ENCODE measurements at regions not wholly inside any gene's neighbourhood (a gene's known extent, or its start where the extent isn't known, plus 50 kb on each side); places are given as distances from the start of the nearest gene placed in this dataset.
"Not testable (repeated sequence)": the region's sequence is repeated elsewhere in the genome, so short reads cannot be mapped to it uniquely, and the experiment has no call there.

GRCh38 chr18:42381236-42381635, 426.2 kb downstream of the PIK3C3 start:
- DNase-seq (ENCODE audit: low spot score); H3K23ac ChIP-seq (ENCODE audit: low read depth, low read length, poor library complexity); H3K4ac ChIP-seq (ENCODE audit: low read length); H2BK120ac ChIP-seq (ENCODE audit: low read depth, low read length); H3K9me3 ChIP-seq (replicated peaks in 1 of 2; ENCODE audit: control insufficient read depth in 2 of 2, insufficient read depth in 1 of 2, low read depth in 1 of 2, low read length in 2 of 2); H3K4me1 ChIP-seq (ENCODE audit: control insufficient read depth in 2 of 2, insufficient read depth in 1 of 2, low read depth in 1 of 2, low read length in 2 of 2); H2AK5ac ChIP-seq (ENCODE audit: low read depth, low read length); H2BK5ac ChIP-seq (ENCODE audit: low read length); H3K79me1 ChIP-seq (ENCODE audit: low read depth, low read length); H3K18ac ChIP-seq (ENCODE audit: low read length); H4K8ac ChIP-seq (ENCODE audit: low read depth, low read length); H2BK15ac ChIP-seq (ENCODE audit: low read length); H3K9ac ChIP-seq (ENCODE audit: low read depth, low read length, poor library complexity); H3K14ac ChIP-seq (ENCODE audit: low read length); H2BK12ac ChIP-seq (ENCODE audit: low read length); H3K27ac ChIP-seq (replicated peaks; ENCODE audit: low read length); H3K4me2 ChIP-seq (ENCODE audit: insufficient read depth, low read length, poor library complexity, severe bottlenecking); H4K91ac ChIP-seq (ENCODE audit: low read depth, low read length, poor library complexity); H3K36me3 ChIP-seq (replicated peaks in 1 of 2; ENCODE audit: control insufficient read depth in 2 of 2, insufficient read depth in 2 of 2, low read length in 2 of 2); H3K4me3 ChIP-seq (ENCODE audit: low read length in 2 of 2); H3K27me3 ChIP-seq (ENCODE audit: control insufficient read depth in 3 of 3, insufficient read depth in 3 of 3, low read depth in 1 of 3, low read length in 3 of 3): not testable (repeated sequence)
- WGBS, 2 donors (ENCODE audit: extremely low coverage in 2 of 2, insufficient read length in 2 of 2, insufficient replicate concordance in 1 of 2) = no CpG with 5 or more reads among the region's 8 CpGs
- peak overlapping the region; percentile 10 for H2AFZ ChIP-seq (ENCODE audit: low read length)

DNA sequence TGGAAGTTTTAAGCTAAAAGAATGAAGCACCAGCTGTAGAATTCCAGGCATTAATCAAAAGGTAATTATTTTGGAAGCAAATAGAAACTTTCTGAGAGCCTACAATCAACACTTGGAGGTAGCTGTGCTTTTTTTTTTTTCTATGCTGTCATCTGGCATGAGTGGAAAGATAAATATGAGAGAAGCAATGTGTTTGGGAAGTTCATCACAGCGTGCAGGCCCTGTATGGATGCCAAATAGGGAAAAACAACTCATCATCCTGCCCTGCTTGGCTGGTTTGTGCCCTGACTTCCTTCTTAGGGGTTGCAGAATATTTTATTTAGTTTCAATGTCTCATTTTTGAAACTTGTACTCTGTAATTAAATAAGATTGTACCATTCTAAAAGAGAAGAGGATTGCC, 437.4 kb downstream of the PIK3C3 start:
- no CpG with 5 or more reads among the region's 1 CpG for WGBS, 2 donors (ENCODE audit: extremely low coverage in 2 of 2, insufficient read length in 2 of 2, insufficient replicate concordance in 1 of 2)
- no peak overlapping the region for H3K14ac ChIP-seq (ENCODE audit: low read length)
- no peak overlapping the region for H3K4me3 ChIP-seq (ENCODE audit: low read length in 2 of 2)
- H2AFZ ChIP-seq (ENCODE audit: low read length) = no peak overlapping the region
- H2BK5ac ChIP-seq (ENCODE audit: low read length) = no peak overlapping the region
- H4K8ac ChIP-seq (ENCODE audit: low read depth, low read length) = no peak overlapping the region
- H3K9me3 ChIP-seq (replicated peaks in 1 of 2; ENCODE audit: control insufficient read depth in 2 of 2, insufficient read depth in 1 of 2, low read depth in 1 of 2, low read length in 2 of 2) = no peaks in the 10 kb centered on the region
- no peak overlapping the region for H3K23ac ChIP-seq (ENCODE audit: low read depth, low read length, poor library complexity)
- no peaks in the 10 kb centered on the region for H3K79me1 ChIP-seq (ENCODE audit: low read depth, low read length)
- no peak overlapping the region for H2AK5ac ChIP-seq (ENCODE audit: low read depth, low read length)
- H2BK120ac ChIP-seq (ENCODE audit: low read depth, low read length) = no peak overlapping the region
- no peaks in the 10 kb centered on the region for H3K4me1 ChIP-seq (ENCODE audit: control insufficient read depth in 2 of 2, insufficient read depth in 1 of 2, low read depth in 1 of 2, low read length in 2 of 2)
- H3K27me3 ChIP-seq (ENCODE audit: control insufficient read depth in 3 of 3, insufficient read depth in 3 of 3, low read depth in 1 of 3, low read length in 3 of 3) = no peaks in the 10 kb centered on the region
- no peak overlapping the region for H3K4me2 ChIP-seq (ENCODE audit: insufficient read depth, low read length, poor library complexity, severe bottlenecking)
- H2BK12ac ChIP-seq (ENCODE audit: low read length) = no peak overlapping the region
- no peaks in the 10 kb centered on the region for H3K36me3 ChIP-seq (replicated peaks in 1 of 2; ENCODE audit: control insufficient read depth in 2 of 2, insufficient read depth in 2 of 2, low read length in 2 of 2)
- no peak overlapping the region for H3K27ac ChIP-seq (replicated peaks; ENCODE audit: low read length)
- no peak overlapping the region for H3K4ac ChIP-seq (ENCODE audit: low read length)
- no peak for DNase-seq (ENCODE audit: low spot score)
- H2BK15ac ChIP-seq (ENCODE audit: low read length) = no peak overlapping the region
- no peak overlapping the region for H3K9ac ChIP-seq (ENCODE audit: low read depth, low read length, poor library complexity)
- H4K91ac ChIP-seq (ENCODE audit: low read depth, low read length, poor library complexity) = no peak overlapping the region
- H3K18ac ChIP-seq (ENCODE audit: low read length) = no peak overlapping the region

GRCh38 chr18:42392926-42393325, 437.9 kb downstream of the PIK3C3 start:
- Histone ChIP-seq H4K8ac (ENCODE audit: low read depth, low read length) (no peak overlapping the region), H2BK12ac (ENCODE audit: low read length) (no peak overlapping the region), H3K4me3 (ENCODE audit: low read length in 2 of 2) (no peak overlapping the region), H3K23ac (ENCODE audit: low read depth, low read length, poor library complexity) (no peak overlapping the region), H4K91ac (ENCODE audit: low read depth, low read length, poor library complexity) (no peak overlapping the region), H3K14ac (ENCODE audit: low read length) (no peak overlapping the region), H3K27ac (replicated peaks; ENCODE audit: low read length) (no peak overlapping the region), H3K79me1 (ENCODE audit: low read depth, low read length) (no peaks in the 10 kb centered on the region), H3K9me3 (replicated peaks in 1 of 2; ENCODE audit: control insufficient read depth in 2 of 2, insufficient read depth in 1 of 2, low read depth in 1 of 2, low read length in 2 of 2) (no peaks in the 10 kb centered on the region), H3K27me3 (ENCODE audit: control insufficient read depth in 3 of 3, insufficient read depth in 3 of 3, low read depth in 1 of 3, low read length in 3 of 3) (no peaks in the 10 kb centered on the region), H3K36me3 (replicated peaks in 1 of 2; ENCODE audit: control insufficient read depth in 2 of 2, insufficient read depth in 2 of 2, low read length in 2 of 2) (no peaks in the 10 kb centered on the region), H3K9ac (ENCODE audit: low read depth, low read length, poor library complexity) (no peak overlapping the region), H2BK5ac (ENCODE audit: low read length) (no peak overlapping the region), H3K18ac (ENCODE audit: low read length) (no peak overlapping the region), H2AK5ac (ENCODE audit: low read depth, low read length) (no peak overlapping the region), H3K4me2 (ENCODE audit: insufficient read depth, low read length, poor library complexity, severe bottlenecking) (no peak overlapping the region), H3K4me1 (ENCODE audit: control insufficient read depth in 2 of 2, insufficient read depth in 1 of 2, low read depth in 1 of 2, low read length in 2 of 2) (no peaks in the 10 kb centered on the region), H3K4ac (ENCODE audit: low read length) (no peak overlapping the region), H2BK120ac (ENCODE audit: low read depth, low read length) (no peak overlapping the region), H2BK15ac (ENCODE audit: low read length) (no peak overlapping the region), H2AFZ (ENCODE audit: low read length) (no peak overlapping the region)
- DNase-seq (ENCODE audit: low spot score) = no peak
- no CpG with 5 or more reads among the region's 3 CpGs for WGBS, 2 donors (ENCODE audit: extremely low coverage in 2 of 2, insufficient read length in 2 of 2, insufficient replicate concordance in 1 of 2)

DNA sequence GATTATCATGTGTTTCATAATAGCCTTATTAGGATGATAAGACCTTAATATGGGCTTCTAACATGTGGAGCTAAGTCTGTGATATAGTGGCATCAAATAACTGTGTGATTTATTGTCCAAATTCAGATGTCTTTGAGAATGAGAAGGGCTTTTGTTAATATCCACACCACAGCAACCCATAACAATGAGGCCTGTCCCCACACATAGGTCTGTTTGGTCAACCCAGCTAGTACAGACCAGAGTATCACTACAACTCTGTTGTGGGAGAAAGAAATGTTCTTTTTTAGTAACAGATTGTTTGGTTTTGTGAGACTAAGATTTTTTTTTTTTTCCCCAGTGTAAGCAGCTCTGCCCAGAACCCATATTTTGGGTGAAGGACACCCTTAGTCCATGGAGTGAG, 439.2 kb downstream of the PIK3C3 start:
- Histone ChIP-seq H3K23ac (ENCODE audit: low read depth, low read length, poor library complexity) (no peak overlapping the region), H3K4me2 (ENCODE audit: insufficient read depth, low read length, poor library complexity, severe bottlenecking) (no peak overlapping the region), H2BK120ac (ENCODE audit: low read depth, low read length) (no peak overlapping the region), H3K79me1 (ENCODE audit: low read depth, low read length) (no peaks in the 10 kb centered on the region), H2BK12ac (ENCODE audit: low read length) (no peak overlapping the region), H3K4me3 (ENCODE audit: low read length in 2 of 2) (no peak overlapping the region), H4K91ac (ENCODE audit: low read depth, low read length, poor library complexity) (no peak overlapping the region), H2BK15ac (ENCODE audit: low read length) (no peak overlapping the region), H3K4ac (ENCODE audit: low read length) (no peak overlapping the region), H2AK5ac (ENCODE audit: low read depth, low read length) (no peak overlapping the region), H3K27me3 (ENCODE audit: control insufficient read depth in 3 of 3, insufficient read depth in 3 of 3, low read depth in 1 of 3, low read length in 3 of 3) (no peaks in the 10 kb centered on the region), H3K36me3 (replicated peaks in 1 of 2; ENCODE audit: control insufficient read depth in 2 of 2, insufficient read depth in 2 of 2, low read length in 2 of 2) (no peaks in the 10 kb centered on the region), H3K27ac (replicated peaks; ENCODE audit: low read length) (no peak overlapping the region), H3K18ac (ENCODE audit: low read length) (no peak overlapping the region), H3K14ac (ENCODE audit: low read length) (no peak overlapping the region), H3K4me1 (ENCODE audit: control insufficient read depth in 2 of 2, insufficient read depth in 1 of 2, low read depth in 1 of 2, low read length in 2 of 2) (no peaks in the 10 kb centered on the region), H3K9me3 (replicated peaks in 1 of 2; ENCODE audit: control insufficient read depth in 2 of 2, insufficient read depth in 1 of 2, low read depth in 1 of 2, low read length in 2 of 2) (no peaks in the 10 kb centered on the region), H2AFZ (ENCODE audit: low read length) (no peak overlapping the region), H4K8ac (ENCODE audit: low read depth, low read length) (no peak overlapping the region), H3K9ac (ENCODE audit: low read depth, low read length, poor library complexity) (no peak overlapping the region), H2BK5ac (ENCODE audit: low read length) (no peak overlapping the region)
- no peak for DNase-seq (ENCODE audit: low spot score)

Data from neuronal stem cell (in vitro differentiated cells).